DOHH2 (cell line): ENCODE measurements at regions not wholly inside any gene's neighbourhood (a gene's known extent, or its start where the extent isn't known, plus 50 kb on each side); places are given as distances from the start of the nearest gene placed in this dataset.

ENCODE experiments used
- H3F3A ChIP-seq: fragments of 200-600 bp; sonication (generic), shearing (Covaris generic); 2 replicates; pipeline ENCODE4 v1.6.0; 2016; ENCODE audit warnings: antibody characterized with exemption, mild to moderate bottlenecking; ENCODE audit not compliant: control insufficient read depth, insufficient read depth
- H3K27ac ChIP-seq: fragments of 200-600 bp; sonication (generic); 2 replicates; pipeline ENCODE4 v1.5.1; 2014; ENCODE audit warnings: low read depth, mild to moderate bottlenecking, low read length, moderate library complexity
- H3K27me3 ChIP-seq: fragments of 200-600 bp; sonication (generic); 2 replicates; pipeline ENCODE4 v1.6.1; 2014; ENCODE audit warnings: mild to moderate bottlenecking, low read length, mixed read lengths; ENCODE audit not compliant: control insufficient read depth
- H3K36me3 ChIP-seq: fragments of 200-600 bp; sonication (generic); 2 replicates; pipeline ENCODE4 v1.6.1; 2014; ENCODE audit warnings: mild to moderate bottlenecking, low read length, moderate library complexity, mixed read lengths; ENCODE audit not compliant: control insufficient read depth
- H3K4me1 ChIP-seq: fragments of 200-600 bp; sonication (generic); 2 replicates; pipeline ENCODE4 v1.6.1; 2014; ENCODE audit warnings: mild to moderate bottlenecking, low read length, mixed read lengths; ENCODE audit not compliant: control insufficient read depth
- H3K4me2 ChIP-seq: fragments of 200-600 bp; sonication (generic); 2 replicates; pipeline ENCODE4 v1.6.0; 2014; ENCODE audit warnings: mild to moderate bottlenecking, low read length, moderate library complexity
- H3K4me3 ChIP-seq: fragments of 200-600 bp; sonication (generic); 2 replicates; pipeline ENCODE4 v1.5.1; 2014; ENCODE audit warnings: mild to moderate bottlenecking, low read length, mixed read lengths
- H3K79me2 ChIP-seq: fragments of 200-600 bp; sonication (generic); 2 replicates; pipeline ENCODE4 v1.6.1; 2014; ENCODE audit warnings: mild to moderate bottlenecking, low read length, mixed read lengths; ENCODE audit not compliant: control insufficient read depth
- H3K9me2 ChIP-seq: fragments of 200-600 bp; sonication (generic); replicated peaks from 2 replicates; pipeline ENCODE4 v1.6.1; 2014; ENCODE audit warnings: mild to moderate bottlenecking, low read length, mixed read lengths; ENCODE audit not compliant: control insufficient read depth
- H3K9me3 ChIP-seq: fragments of 200-600 bp; sonication (generic); 2 replicates; pipeline ENCODE4 v1.6.1; 2014; ENCODE audit warnings: antibody characterized with exemption, low read length, mixed read lengths; ENCODE audit not compliant: control insufficient read depth, insufficient read depth
- H4K20me1 ChIP-seq: fragments of 200-600 bp; sonication (generic); 2 replicates; pipeline ENCODE4 v1.6.0; 2014; ENCODE audit warnings: low read depth, mild to moderate bottlenecking, antibody characterized with exemption, low read length, moderate library complexity; ENCODE audit not compliant: control insufficient read depth, insufficient read depth
- EZH2phosphoT487 ChIP-seq: fragments of 200-600 bp; sonication (generic); IDR thresholded peaks from 2 replicates; pipeline ENCODE4 v1.6.1; 2017; ENCODE audit warnings: borderline replicate concordance, mild to moderate bottlenecking, antibody characterized with exemption, low read length, moderate library complexity, mixed read lengths
- TF ChIP-seq, protein P1 (sequence below): fragments of 200-600 bp; sonication (generic); IDR thresholded peaks from one replicate; pipeline ENCODE4 v1.5.1; 2014; ENCODE audit warnings: antibody characterized with exemption, mild to moderate bottlenecking, low read depth, low read length; ENCODE audit not compliant: poor library complexity, severe bottlenecking

DNA sequence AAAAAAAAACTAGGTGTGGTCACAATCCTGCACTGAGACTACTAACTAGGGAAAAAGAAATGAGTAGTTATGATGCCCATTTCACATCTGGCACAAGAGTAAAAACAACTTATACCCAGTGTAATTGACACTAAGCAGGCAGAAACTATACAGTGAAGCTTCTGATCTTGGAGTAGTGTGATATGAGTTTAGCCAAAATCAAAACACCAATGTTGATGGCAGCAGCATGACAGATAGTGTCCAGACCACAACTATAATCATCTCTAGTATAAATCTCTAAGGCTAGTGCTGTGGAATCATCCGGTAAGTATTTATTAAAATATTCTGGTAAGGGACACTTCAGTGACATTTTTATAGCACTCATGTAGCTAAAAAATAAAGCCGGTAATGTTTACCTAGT lies 108.5 kb upstream of the EPHA6 start:
- H3K9me3 ChIP-seq: no peaks in the 10 kb centered on the region; the same call in 1 of the 2 replicates
- no peaks in the 10 kb centered on the region for H3K79me2 ChIP-seq
- TF ChIP-seq, protein P1, sequence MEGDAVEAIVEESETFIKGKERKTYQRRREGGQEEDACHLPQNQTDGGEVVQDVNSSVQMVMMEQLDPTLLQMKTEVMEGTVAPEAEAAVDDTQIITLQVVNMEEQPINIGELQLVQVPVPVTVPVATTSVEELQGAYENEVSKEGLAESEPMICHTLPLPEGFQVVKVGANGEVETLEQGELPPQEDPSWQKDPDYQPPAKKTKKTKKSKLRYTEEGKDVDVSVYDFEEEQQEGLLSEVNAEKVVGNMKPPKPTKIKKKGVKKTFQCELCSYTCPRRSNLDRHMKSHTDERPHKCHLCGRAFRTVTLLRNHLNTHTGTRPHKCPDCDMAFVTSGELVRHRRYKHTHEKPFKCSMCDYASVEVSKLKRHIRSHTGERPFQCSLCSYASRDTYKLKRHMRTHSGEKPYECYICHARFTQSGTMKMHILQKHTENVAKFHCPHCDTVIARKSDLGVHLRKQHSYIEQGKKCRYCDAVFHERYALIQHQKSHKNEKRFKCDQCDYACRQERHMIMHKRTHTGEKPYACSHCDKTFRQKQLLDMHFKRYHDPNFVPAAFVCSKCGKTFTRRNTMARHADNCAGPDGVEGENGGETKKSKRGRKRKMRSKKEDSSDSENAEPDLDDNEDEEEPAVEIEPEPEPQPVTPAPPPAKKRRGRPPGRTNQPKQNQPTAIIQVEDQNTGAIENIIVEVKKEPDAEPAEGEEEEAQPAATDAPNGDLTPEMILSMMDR: no peak
- TF ChIP-seq EZH2phosphoT487: no peak
- no peaks in the 10 kb centered on the region for H3K4me1 ChIP-seq
- H3K4me3 ChIP-seq: no peak overlapping the region
- no peaks in the 10 kb centered on the region for H3K36me3 ChIP-seq
- H3K27me3 ChIP-seq: no peaks in the 10 kb centered on the region
- H3F3A ChIP-seq: no peaks in the 10 kb centered on the region
- H3K27ac ChIP-seq: no peak overlapping the region
- no peaks in the 10 kb centered on the region for H4K20me1 ChIP-seq
- no peaks in the 10 kb centered on the region for H3K9me2 ChIP-seq
- no peak overlapping the region for H3K4me2 ChIP-seq

DNA sequence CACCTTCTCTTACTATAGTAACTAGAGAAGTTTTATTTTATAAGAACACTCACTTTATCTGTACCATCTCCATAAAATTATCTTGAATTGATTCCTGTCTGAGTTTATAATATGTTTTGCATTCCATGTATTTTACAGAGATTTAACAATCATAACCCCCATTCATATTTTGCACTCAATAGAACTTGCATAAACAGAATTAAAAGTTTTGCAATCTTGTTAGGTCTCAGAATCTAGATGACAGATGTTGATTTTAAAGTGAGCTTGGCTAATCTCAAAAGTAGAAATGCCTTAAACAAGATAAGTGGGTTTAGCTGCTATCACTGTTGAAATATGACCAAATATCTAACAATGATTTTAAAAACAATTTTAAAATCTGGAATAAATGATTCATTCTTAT lies 107.9 kb upstream of the EPHA6 start:
- H4K20me1 ChIP-seq: no peaks in the 10 kb centered on the region
- no peaks in the 10 kb centered on the region for H3K4me1 ChIP-seq
- no peaks in the 10 kb centered on the region for H3K79me2 ChIP-seq

DNA sequence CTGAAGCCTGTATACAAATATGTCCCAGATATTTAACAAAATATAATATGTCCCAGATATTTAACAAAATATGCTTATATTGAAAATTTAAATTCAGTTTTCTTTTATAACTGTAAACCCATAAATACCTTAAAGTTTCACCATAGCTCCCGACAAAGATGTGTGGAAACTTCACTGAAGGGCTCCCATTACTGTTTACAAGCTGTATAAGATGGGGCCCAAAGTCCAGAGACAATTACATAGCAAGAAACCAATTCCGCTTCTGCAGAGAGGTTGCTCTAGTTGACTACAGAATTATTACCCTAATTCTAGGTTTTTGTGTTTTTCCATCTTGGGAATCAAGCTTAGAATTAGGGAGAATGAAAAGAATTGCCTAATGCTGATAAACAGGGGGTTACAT lies 102.6 kb upstream of the EPHA6 start:
- Histone ChIP-seq H3K27ac (no peak overlapping the region), H3F3A (no peaks in the 10 kb centered on the region), H3K79me2 (no peaks in the 10 kb centered on the region), H3K4me1 (no peaks in the 10 kb centered on the region), H3K4me3 (no peak overlapping the region), H4K20me1 (no peaks in the 10 kb centered on the region), H3K36me3 (no peaks in the 10 kb centered on the region), H3K27me3 (no peaks in the 10 kb centered on the region), H3K9me2 (no peaks in the 10 kb centered on the region), H3K4me2 (no peak overlapping the region), H3K9me3 (no peaks in the 10 kb centered on the region)
- TF ChIP-seq, protein P1: no peak
- no peak for TF ChIP-seq EZH2phosphoT487

More for the DNA sequence above, 107.9 kb upstream of the EPHA6 start:
- no peak overlapping the region for H3K27ac ChIP-seq
- H3K9me3 ChIP-seq: no peaks in the 10 kb centered on the region
- no peaks in the 10 kb centered on the region for H3K36me3 ChIP-seq
- H3K9me2 ChIP-seq: no peaks in the 10 kb centered on the region
- H3K27me3 ChIP-seq: no peaks in the 10 kb centered on the region
- no peak overlapping the region for H3K4me3 ChIP-seq
- no peak overlapping the region for H3K4me2 ChIP-seq
- TF ChIP-seq EZH2phosphoT487: no peak
- TF ChIP-seq, protein P1: no peak
- H3F3A ChIP-seq: no peaks in the 10 kb centered on the region

DNA sequence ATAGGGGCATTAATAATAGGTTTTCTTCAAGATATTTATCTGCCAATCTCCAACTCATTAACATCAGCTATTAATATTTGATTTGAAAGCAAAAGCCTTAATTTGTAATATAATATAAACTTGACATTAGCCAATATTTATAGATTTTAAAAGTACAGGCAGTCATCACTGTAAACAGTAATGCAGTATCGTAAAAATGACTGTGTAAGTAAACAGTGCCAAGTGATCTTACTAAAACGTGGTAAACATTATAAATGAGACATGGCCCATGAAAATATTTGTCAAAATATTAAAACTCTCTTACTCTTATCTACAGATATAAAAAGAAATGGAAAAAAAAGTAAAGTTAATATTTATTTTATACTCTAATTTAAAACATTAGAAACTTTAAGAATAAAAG lies 101.6 kb upstream of the EPHA6 start:
- H3K9me3 ChIP-seq: no peaks in the 10 kb centered on the region
- no peak for TF ChIP-seq EZH2phosphoT487
- TF ChIP-seq, protein P1: no peak
- no peaks in the 10 kb centered on the region for H3K9me2 ChIP-seq
- no peaks in the 10 kb centered on the region for H3K4me1 ChIP-seq
- no peaks in the 10 kb centered on the region for H4K20me1 ChIP-seq
- no peaks in the 10 kb centered on the region for H3K36me3 ChIP-seq
- no peaks in the 10 kb centered on the region for H3K79me2 ChIP-seq
- no peaks in the 10 kb centered on the region for H3F3A ChIP-seq
- H3K27ac ChIP-seq: no peak overlapping the region
- no peak overlapping the region for H3K4me2 ChIP-seq
- no peak overlapping the region for H3K4me3 ChIP-seq
- no peaks in the 10 kb centered on the region for H3K27me3 ChIP-seq
